Stimulated activated CD8-positive, alpha-beta memory T cell treated with anti-CD3 and anti-CD28 coated beads, Interleukin-4, amount 100 ng/mL, for 4 hours (primary cell): ENCODE measurements at regions not wholly inside any gene's neighbourhood (a gene's known extent, or its start where the extent isn't known, plus 50 kb on each side); places are given as distances from the start of the nearest gene placed in this dataset.
"Not testable (repeated sequence)": the region's sequence is repeated elsewhere in the genome, so short reads cannot be mapped to it uniquely, and the experiment has no call there.

Source experiments
- DNase-seq, 2 donors: peaks; one replicate each; pipeline ENCODE4 v3.0.0-alpha.2; 2020; ENCODE audit warnings: low read depth in 2 of 2, low spot score in 1 of 2

DNA sequence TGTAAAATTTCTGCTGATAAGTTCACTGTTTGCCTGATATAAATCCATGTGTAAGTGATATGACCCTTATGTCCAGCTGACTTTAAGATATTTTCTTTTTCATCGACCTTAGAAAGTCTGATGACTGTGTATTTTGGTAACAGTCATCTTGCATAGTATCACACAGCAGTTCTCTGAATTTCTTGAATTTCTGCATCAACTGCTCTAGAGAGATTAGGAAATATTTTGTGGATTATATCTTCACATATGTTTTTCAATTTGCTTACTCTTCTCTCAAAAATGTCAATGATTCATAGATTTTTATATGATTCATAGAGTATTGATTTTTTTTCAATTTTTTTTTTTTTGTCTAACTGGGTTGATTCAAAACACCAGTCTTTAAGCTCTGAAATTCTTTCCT, 945.3 kb downstream of the TRIB2 start:
- no peak for DNase-seq

DNA sequence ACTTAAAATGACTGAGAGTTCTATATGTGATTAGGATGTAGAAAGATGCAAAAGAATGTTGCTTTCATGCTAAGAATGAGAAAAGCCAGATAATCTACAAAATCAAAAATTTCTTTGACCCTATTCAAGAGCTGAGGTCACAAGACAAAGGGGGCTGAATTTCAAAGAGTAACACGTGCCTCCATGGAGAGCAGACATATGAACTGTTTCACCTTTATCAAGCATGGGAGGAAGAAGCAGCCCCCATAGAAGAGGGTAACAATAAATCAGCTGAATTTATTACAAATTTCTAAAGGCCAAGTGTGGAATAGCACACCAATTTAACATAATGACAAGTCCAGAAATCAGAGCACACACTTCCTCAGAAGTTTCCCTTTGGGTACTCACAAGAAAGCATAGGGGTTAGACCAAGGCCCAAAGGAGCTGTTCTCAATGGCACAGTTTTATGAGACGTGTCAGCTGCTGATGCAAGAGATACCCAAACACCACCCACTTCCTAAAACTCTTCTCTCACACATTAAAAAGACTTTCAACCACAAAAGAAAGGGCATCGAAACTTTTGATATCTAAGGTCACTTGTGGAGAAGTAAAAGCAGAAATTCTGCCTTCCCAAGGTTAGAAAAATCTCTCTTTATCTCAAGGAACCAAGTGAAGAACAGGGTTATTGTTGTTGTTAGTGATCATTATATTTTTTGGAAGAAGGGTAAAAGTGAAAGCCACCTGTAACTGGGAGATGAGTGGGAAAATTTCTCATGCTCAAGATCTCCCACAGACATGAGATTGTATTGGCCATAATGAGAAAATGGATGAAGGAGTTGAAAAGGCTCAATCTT, 950.1 kb downstream of the TRIB2 start:
- no peak for DNase-seq

DNA sequence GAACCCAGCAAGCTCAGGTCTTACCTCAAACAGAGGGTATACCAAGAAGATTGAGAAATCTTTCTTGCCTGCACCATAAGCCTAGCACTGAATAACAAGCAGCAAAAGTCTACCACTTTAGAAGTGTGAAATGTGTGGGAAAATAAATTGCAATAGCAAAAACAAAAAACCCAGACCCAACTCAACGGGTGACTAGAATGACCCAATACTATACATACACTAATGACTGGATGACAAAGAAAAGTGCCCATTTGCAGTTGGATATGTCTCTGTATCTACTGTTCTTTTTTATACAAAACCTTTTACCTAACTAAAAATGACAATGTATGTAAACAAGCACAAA, 950.6 kb downstream of the TRIB2 start:
- no peak for DNase-seq

DNA sequence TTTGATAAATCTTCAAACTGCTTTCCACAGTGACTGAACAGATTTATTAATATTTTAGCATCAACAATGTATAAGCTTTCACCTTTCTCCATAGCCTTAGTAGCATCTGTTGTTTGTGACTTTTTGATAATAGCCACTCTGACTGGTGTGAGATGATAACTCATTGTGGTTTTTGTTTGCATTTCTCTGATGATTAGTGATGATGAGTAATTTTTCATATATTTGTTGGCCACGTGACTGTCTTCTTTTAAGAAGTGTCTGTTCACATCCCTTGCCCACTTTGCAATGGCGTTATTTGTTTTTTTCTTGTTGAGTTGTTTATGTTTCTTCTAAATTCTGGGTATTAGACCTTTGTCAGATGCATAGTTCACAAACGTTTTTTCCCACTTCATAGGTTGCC, 952.9 kb downstream of the TRIB2 start:
- no peak for DNase-seq

DNA sequence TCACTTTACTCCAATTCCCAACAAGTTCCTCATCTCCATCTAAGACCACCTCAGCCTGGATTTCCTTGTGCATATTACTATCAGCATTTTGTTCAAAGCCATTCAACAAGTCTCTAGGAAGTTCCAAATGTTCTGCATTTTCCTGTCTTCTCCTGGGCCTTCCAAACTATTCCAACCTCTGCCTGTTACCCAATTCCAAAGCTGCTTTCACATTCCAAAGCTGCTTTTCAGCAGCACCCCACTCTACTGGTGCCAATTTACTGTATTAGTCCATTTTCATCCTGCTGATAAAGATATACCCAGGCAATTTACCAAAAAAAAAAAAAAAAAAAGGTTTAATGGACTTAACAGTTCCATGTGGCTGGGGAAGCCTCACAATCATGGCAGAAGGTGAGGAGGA, 957.1 kb downstream of the TRIB2 start:
- not testable (repeated sequence) for DNase-seq

DNA sequence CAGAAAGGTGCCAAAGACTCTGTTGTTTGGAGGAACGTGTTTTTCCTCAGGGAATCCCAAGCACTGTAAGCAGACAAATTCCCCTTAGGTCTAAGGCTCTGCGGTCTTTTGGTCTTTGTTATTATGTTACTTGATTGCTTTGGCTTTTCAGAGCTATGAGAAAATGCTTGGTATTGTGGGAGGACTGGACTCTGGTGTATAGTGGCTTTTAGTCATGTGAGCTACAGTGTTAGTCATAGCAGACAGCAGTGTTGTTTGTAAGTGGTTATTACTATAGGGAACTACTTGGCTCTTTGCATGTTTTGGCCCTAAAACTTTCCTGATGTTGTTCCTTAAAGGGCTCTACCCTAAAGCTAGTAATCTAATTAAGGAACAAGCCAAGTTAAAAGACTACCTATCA, 956.2 kb upstream of the LRATD1 start:
- DNase-seq: no peak

DNA sequence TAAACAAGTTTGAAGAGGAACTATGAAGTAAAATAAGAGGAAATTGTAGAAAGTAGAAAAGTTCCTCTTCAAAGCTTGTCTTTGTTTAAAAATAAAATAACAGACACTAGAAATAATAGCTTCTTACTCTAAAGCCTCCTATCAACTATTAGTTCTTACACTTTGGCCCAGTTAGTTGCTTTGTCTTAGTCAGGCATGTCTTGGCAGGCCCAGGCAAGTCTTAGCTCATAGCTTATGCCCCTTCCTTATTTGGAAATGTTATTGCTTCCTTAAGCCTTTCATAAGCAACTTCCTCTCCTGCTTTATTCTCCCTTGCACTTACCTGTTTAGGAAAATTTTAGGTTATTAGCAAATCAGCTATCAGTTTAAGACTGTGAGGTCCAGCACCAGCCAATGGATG, 950.6 kb upstream of the LRATD1 start:
- DNase-seq: no peak

DNA sequence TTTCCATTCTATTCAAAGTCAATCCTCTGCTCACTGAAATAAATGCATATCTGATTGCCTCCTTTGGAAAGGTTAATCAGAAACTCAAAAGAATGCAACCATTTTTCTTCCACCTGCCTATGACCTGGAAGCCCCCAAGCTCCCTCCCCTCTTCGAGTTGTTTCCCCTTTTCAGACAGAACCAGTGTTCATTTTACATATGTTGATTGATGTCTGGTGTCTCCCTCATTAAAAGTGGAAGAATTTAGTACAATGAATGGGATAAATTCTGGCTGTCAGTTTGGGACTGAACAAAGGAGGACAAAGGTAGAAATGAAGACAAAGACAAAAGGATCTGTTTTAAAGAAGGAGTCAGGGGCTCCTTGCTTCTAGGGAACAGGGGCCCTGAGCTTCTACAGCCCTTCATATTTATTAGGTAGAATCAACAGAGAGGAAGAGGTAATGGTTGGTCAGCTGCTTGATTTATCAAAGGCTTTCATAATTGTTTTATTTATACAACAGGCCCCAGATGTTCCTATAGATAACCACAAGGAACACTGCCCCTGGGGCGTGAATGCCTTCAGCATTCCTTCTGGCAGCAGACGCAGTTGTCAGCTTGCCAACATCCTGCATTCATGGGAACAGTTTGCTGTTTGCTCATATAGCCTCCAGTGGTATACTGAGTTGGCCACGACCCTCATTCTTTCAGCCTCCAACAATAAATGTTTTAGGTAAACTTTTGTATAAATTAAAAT, 949.8 kb upstream of the LRATD1 start:
- DNase-seq: no peak

DNA sequence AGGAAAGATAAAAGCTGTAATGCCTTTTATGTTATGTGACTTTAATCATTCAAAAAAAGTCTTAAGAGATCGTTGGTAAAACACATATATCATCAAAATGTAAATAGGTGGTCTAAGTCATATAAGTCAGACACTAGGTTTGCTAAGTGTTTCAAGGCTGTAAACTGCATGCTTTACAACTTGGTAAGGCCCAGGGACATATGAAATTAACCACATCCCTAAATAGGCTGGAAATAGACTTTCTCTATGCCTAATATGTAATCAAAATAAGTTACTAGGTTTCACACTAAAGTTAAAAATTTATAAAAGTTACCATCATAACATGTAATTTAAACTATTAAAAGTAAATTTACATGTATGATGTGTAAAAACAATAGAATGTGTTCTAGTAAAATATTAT, 946.3 kb upstream of the LRATD1 start:
- no peak for DNase-seq

DNA sequence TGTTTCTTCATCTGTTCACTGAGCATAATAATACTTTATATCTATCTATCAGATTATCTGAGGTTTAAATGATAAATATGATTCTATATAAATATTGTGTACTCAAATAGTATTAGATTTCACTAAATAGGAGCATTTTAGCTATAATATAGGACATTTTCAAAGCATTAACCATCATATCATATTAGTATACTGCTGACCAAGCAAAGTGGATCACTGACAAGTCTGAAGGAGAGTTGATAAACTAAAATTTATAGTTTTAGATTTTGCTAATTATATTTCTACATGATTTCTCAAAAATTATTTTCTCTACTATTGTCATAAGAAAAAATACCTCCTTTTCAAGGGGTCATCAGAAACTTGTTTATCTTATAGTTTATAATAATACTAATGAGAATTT, 937.8 kb upstream of the LRATD1 start:
- no peak for DNase-seq

DNA sequence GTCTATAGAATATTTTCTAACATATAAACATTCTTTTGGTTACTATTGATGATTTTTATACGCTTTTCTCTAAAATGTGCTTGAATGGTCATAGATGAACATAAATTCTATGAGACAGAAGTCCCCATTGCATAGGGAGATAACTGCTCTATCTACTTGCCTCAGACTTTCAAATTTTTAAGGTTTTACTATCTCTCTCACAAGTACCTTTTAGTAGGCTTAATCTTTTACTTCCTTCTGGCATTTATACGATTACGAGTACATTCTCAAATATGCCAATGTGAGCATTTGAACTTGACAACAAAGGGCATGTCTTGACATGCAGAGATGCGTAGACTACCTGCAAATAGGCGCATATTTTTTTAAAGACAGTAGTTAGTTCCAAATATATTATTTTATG, 935.9 kb upstream of the LRATD1 start:
- no peak for DNase-seq

DNA sequence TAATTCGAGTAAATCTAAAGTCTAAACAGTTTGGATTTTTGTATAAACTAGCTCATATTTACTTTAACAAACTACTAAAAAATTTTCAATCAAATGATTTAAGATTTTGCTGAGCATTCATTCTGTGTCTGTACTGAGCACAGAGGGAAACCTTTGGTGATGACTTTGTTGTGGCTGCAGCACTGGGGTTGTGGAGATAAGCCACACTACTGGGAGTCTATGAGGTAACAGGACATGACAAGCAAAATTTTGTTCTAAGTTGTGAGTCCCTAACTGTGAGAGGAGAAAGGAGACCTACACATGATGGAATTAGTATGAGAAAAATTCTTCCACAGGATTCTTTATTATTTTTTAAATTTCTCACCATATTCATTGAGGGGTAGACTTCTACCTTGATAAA, 933.7 kb upstream of the LRATD1 start:
- DNase-seq: no peak

DNA sequence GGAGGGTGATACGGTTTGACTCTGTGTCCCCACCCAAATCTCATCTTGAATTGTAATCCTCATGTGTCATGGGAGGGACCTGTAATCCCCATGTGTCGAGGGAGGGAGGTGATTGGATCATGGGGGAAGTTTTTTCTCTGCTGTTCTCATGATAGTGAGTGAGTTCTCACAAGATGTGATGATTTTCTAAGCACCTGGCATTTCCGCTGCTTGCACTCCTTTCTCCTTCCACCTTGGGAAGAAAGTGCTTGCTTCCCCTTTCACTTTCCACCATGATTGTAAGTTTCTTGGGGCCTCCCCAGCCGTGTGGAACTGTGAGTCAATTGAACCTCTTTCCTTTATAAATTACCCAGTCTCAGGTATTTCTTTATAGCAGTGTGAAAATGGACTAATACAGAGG, 932.6 kb upstream of the LRATD1 start:
- not testable (repeated sequence) for DNase-seq

DNA sequence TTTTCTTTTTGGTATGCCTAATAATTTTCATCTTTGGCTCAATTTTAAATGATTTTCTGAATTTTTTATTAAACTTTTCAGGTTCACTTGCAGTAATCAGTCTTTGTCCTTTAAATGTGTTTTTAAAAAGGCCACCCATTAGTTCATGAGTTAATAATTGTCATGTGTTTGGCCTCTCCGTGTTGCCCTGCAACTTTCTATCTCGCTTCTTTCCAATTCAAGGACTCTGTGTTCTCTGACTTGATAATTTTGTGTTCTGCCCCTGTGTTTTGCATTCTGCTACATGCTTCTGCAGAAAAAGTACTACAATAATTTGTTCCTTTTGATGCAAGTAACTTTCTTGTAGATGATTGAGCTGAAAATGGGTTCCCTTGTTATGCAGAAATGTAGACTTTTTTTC, 921.4 kb upstream of the LRATD1 start:
- DNase-seq: no peak

DNA sequence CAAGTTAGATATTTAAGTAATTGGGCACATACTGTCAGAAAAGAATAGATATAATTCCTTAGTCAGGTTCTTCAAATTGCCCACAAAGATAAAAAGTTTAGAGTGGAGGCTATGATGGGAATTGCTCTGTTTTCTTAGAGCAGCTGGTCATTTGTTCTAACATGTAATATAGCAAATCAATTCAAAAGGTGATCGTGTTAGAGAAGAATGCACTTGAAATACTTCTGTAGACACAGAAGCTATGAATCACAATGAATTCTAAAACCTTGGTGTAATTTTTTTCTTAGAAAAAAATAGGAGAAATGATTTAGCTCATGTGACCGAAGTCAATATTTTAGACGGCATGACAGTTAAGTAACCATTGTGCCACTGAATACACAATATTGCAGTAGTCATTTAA, 918.1 kb upstream of the LRATD1 start:
- DNase-seq: no peak

DNA sequence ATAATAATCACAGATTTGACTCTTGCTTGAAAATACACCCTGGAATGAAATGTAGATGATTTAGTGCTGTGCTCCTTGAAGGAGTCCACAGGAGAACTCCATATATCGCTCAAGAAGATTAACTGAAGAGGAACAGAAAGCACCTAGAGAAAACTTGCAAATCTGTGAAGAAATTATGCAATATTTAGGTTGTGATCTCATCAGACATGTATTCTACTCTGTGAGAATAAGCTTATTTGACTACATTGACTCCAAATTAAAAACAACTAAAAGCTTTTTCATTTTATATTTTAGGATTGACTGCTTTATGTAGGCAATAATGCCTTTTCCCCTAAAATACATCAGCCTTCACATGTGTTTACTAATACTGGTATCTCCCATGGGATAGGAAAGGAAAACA, 906.6 kb upstream of the LRATD1 start:
- no peak for DNase-seq

DNA sequence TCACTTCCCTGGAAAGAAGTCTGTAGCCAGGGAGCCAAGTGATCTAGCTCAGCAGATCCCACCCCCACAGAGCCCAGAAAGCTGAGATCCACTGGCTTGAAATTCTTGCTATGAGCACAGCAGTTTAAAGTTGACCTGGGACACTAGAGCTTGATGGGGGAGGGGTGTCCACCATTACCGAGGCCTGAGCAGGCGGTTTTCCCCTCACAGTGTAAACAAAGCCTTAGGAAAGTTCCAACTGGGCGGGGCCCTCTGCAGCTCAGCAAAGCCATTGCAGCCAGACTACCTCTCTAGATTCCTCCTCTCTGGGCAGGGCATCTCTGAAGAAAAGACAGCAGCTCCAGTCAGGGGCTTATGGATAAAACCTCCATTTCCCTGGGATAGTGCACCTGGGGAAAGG, 887.2 kb upstream of the LRATD1 start:
- DNase-seq: no peak

DNA sequence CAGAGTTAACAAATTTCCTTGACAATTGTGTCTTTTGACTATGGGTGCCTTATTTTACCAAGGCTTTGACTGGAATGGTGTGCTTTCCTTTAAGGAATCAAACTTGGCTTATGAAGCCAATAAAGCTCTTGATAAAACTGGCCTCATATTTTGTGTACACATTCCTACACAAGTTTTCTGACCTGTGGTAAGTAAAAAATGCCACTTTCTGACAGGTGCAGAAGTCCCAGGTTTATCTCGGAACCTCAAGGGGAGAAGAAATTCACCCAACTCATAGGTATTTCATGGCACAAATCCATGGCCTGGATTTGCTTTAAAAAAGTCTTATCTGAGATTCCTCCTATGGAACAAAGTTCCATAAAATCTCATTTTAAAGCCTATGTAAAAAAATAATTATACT, 880.6 kb upstream of the LRATD1 start:
- no peak for DNase-seq

DNA sequence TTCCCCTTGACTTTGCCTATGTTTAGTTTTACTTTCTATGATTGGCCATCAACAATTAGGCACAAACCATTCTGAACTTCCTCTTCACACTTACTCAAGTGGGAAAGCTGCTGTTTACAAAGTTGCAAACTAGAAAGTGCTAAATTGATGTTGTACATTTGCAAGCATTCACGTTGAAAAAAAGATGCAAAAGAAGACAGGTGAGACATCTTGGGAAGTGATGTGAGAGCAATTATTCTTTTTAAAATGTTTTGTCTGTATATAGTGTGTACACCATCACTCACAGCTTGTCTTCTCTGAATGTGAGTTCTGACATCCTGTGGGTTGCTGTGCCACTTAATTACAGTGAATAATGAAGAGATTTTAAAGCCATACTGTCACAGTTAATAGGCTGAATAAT, 874.1 kb upstream of the LRATD1 start:
- DNase-seq: no peak

DNA sequence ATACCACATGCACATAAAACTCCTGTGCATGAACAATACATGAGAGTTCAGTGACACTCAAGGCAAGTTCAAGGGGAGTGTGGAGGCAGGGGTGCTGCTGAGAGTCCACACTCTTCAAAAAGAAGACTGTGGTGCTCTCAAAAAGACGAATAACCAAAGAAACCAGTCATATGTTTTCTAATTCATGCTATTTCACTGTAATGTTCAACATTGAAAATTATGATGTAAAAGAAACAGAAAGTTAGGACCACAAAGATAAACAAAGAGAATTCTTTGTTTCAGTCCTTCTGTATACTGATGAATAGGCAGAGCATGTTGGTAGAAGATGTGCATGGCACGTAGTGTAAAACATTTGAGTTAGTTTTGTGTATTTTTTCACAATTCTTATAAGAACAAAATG, 864.2 kb upstream of the LRATD1 start:
- DNase-seq: no peak

DNA sequence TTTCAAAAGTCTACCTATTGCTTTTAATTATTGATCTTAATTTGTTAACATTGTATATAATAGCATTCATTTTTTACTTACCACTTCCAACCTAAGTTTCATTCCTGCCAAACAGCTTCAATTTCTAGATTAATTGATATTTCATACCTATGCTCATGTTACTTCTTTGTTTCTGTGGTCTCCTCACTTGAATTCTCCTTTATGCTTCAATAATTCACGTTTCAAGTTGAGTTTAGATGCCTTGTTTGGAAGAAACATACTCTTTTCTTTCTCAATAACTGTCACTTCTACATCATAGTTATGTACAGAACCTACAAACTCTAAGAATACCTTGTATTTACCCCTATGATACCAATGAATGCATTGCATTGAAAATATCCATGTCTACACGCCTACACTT, 862.2 kb upstream of the LRATD1 start:
- no peak for DNase-seq

DNA sequence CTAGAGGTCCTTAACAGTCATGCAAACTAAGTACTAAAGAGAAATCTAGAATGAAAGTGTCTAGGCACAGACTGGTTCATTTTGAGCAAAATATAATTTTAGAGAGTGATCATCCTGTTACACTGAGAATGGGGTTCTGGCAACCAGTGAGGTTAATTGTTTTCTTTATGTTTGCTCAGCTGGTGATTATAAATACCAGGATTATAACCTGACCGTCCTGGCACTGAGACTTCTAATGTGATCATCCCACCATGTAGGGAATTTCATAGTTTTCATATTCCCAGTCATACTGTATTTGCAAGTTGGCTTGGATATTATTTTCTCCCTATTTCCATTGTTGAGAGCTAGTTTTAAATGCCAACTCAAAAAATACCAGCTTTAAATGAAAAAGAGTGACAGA, 852.5 kb upstream of the LRATD1 start:
- DNase-seq: no peak

DNA sequence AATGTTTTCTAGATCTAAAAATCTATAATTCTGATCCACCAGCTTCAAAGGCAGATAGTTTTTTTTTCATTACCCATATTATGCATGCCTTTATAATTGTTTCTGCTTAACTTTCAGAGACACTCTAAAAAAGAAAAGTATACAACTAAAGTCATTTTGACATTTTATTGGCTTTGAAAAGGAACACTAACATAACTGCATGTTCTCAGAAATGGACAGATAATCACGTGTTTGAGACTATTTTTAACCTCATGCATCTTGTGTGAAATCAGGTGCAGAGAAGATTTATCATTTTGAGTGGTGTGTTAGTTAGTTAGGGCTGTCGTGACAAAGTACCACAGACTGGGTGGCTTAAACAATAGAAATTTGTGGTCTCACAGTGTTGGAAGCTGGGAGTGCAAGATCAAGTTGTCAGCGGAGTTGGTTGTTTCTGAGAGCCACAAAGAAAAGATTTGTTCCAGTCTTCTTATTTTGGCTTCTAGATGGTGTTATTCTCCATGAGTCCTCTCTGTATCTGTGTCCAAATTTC, 841.4 kb upstream of the LRATD1 start:
- no peak for DNase-seq
